Left hindlimb (tissue), 1 donor: ENCODE measurements at regions not wholly inside any gene's neighbourhood (a gene's known extent, or its start where the extent isn't known, plus 50 kb on each side); places are given as distances from the start of the nearest gene placed in this dataset.
"Not testable (repeated sequence)": the region's sequence is repeated elsewhere in the genome, so short reads cannot be mapped to it uniquely, and the experiment has no call there.

Source experiments
- DNase-seq: peaks from one replicate; pipeline ENCODE4 v3.0.0-alpha.2; 2018

DNA sequence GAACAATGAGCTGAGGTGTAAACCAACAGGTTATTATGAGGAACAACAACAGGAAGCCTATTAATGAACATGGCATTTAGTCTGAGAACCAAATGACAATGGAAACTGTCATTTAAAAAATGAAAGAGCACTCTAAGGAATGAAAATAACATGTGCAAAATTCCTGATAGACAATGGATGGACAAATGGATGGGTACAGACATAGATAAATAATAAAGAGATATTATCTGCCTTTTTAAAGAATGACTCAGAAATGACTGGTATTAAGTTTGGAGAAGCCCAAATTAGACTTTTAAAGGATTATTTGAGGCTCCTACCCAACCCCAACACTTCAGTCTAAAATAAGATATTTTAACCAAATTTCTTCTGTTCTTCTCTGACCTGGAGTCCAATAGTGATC is 650.5 kb upstream of the ZNF385D start:
- DNase-seq, result no peak

DNA sequence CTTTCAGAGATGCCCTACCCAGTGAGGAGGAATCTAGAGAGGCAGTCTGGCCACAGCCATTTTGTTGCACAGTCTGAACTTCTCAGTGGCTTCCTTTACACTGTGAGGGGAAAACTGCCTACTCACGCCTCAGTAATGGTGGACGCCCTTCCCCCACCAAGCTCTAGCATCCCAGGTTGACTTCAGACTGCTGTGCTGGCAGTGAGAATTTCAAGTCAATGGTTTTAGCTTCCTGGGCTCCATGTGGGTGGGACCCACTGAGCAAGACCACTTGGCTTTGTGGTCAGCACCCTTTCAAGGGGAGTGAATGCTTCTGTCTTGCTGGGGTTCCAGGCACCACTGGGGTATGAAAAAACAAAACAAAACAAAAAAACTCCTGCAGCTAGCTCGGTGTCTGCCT is 663.2 kb upstream of the ZNF385D start:
- DNase-seq, result no peak

DNA sequence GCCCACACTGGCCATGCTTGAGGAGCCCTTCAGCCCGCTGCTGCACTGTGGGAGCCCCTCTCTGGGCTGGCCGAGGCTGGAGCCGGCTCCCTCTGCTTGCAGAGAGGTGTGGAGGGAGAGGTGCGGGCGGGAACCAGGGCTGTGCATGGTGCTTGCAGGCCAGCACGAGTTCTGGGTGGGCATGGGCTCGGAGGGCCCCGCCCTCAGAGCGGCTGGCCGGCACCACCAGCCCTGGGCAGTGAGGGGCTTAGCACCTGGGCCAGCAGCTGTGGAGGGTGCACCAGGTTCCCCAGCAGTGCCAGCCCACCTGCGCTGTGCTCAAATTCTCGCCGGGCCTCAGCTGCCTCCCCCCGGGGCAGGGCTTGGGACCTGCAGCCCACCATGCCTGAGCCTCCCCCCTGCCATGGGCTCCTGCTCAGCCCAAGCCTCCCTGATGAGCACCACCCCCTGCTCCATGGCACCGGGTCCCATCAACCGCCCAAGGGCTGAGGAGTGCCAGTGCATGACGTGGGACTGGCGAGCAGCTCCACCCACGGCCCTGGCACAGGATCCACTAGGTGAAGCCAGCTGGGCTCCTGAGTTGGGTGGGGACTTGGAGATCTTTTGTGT is 665.9 kb upstream of the ZNF385D start:
- not testable (repeated sequence) for DNase-seq

DNA sequence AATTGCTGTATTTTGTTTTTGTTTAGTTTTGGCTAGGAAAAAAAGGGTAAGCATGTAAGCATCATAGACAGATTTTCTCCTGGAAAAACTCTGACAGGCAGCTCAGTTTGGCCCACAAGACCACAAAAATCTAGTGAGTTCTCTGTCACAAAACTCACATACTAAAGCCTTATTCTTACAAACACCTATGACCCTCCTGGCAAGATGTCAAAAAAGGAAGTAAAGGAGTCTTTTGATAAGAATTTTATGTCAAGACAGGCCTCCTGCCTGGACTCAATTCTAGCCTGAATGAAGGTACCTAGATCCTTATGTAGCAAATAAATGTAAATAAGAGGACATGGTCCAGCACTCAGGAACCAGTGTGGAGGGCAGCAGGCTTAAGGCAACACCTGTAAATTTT is 668.3 kb upstream of the ZNF385D start:
- DNase-seq, result no peak

DNA sequence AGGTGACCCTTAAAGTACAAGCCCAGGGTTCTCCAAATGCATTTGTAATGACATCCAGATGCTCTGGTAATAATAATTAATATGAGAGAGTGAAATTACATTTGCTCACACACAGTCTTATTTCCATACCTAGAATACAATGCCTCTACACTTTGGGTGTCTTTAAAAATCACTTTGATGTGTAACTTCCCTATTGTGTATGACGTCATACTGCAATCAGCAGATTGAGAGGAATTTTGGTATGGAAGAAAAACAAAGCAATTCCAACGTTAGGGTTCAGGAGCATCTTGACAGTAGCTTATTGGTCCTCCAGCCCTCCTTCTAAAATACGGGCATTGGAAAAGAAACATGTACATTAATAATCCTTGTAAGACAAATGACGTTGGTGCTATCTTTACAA is 670.6 kb upstream of the ZNF385D start:
- no peak for DNase-seq

DNA sequence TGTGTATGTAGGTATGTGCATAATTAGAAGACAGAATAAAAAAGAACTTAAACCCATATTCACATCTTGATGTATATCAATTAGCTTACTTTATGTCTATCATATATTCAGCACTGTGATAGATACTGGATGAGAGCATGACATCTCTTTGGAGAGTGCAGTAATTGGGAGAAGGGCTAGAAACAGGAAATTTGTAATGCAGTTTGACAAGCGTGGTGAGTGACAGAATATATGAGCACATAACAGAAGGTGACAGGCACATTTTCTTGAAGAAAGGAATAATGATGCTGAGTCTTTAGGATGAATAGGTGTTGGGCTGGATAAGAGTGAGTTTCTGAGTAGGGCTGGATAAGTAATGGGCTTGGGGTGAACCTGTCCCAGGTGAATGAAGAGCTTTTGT is 680.3 kb upstream of the ZNF385D start:
- no peak for DNase-seq

DNA sequence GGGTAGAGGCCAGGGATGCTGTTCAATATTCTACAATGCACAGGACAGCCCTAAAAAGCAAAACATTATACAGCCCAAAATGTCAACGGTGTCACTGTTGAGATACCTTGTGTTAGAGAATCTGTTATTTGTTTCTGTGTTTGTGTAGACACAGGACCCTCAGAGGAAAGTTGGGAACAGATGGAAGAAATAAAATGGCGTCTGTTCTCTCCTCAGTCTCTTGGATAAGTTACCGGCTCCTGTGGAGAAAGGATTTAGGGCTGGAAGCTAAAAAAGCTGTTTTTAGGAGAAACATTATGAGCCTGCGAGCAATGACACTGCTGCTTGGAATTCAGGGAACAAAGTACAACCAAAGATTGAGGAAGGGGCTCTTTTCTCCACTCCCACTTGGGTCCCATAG is 688.6 kb upstream of the ZNF385D start:
- no peak for DNase-seq

DNA sequence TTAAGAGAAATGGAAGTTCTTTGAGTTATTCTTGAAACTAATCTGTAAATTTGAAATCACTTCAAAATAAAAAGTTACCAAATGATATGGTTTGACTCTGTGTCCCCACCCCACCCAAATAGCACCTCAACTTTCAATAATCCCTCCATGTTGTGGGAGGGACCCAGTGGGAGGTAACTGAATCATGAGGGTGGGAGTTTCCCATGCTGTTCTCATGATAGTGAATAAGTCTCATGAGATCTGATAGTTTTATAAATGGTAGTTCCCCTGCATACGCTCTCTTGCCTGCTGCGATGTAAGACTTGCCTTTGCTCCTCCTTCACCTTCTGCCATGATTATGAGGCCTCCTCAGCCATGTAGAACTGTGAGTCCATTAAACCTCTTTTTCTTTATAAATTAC is 690.7 kb upstream of the ZNF385D start:
- DNase-seq, result no peak

DNA sequence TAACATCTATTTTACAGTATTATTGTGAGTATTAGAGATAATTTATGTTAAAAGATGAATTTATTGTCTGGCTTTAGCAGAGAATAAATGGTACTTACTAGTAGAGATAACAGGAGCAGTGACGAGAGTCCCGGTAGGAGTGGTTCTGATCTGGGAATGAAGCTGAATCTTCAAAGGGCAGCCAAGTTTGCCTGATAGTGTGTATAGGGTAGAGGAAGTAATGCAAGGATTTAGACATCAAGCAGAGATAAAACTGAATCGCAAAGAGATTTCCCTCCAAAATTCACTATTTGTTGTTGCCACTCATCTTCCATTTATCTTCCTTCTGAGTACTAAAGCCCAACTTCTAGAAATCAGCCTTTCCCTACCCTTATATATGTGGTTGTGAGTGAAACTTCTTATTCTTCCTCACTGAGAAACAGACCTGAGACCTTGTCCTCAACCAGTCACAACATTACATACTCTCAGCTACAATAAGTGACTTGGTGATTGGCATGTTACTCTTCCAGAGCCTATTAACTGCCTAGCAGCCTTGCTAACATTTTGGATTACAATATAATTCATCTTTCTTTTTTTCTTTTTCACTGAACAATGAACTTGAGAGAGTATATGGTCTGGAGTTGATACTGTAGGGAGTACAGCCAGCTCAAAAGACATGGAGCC is 692.7 kb upstream of the ZNF385D start:
- DNase-seq, result no peak

DNA sequence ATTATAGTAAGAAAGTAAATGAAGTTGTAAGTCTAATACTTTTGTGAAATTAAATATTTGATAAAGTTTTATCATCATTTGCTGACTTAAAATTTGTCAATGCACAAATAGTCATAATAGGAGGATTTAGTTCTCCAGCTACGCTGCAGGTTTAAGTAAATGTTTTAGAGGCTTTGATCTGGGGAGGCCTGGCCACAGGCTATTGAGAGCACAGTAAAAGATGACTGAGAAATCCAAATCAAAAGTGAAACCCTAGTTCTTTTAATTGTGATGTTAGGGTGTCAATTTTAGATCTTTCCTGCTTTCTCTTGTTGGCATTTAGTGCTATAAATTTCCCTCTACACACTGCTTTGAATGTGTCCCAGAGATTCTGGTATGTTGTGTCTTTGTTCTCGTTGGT is 694.3 kb upstream of the ZNF385D start:
- not testable (repeated sequence) for DNase-seq

DNA sequence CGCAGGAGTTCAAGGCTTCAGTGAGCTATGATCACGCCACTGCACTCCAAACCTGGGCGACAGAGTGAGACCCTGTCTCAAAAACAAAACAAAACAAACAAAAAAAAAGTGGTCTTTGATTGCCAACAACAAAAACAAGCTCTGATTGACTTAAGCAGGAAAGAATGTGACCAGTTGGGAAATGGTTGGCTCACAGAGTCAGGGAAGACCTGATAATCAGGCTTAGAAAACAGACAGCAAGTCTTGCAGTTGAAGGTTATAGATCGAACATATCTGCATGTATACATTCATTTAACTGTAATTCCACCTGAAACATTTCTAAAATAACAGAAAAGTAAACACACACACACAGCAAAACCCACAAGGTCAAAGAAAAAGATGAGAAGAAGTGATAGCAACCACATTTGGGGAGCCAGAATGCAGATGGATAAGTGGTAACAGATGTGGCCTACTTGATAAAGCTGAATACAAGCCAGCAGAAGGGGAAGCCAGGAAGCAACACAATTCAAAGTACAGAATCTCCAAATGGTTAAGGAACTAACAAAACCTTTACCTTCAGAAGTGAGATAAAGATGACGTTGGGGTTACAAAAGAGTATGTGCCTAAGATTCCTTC is 699.9 kb upstream of the ZNF385D start:
- DNase-seq, result no peak

DNA sequence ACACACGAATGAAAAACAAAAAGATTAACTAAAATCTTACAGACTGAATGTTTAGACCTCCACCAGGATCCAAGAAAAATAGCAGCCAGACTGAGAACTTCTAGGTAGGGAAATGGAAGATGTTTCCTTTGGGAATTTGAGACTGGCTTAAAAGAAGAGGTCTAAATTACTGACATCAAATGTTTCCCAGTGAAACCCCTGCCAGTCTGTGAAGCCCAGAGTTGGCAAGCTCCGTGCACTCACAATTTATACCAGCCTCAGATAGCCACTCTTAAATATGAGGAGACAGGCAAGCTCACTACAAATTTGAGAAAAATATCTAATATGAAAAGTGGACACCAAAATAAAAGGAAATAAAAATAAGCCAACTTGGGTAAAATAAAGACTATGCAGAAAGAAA is 700.5 kb upstream of the ZNF385D start:
- no peak for DNase-seq

DNA sequence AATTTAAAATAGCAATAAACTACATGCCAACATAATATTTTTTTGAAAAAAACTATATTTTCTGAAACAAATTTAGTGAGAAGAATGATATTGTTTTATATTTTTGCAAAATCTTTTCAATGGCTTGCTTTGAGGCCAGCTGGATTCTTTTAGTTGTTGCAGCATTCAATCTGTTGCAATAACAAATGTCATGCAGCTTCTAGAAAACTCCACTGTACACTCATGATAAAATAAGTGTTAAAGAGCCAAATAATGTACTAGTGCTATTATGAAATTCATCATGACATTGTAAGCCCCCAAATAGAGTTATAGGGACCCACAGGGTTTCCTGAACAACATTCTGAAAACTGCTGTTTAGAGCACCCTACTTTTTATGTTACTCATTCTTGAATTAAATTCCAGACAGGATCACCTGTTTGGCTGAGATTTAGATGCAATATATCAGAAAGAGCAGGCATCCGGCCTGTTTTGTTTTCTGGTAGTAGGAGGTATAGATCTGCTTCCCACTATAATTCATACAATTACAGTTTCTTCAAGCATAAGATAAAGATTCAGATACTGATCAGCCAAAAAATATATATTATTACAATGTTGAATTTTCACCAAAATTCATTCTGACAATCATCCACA is 703.0 kb upstream of the ZNF385D start:
- DNase-seq, result no peak

DNA sequence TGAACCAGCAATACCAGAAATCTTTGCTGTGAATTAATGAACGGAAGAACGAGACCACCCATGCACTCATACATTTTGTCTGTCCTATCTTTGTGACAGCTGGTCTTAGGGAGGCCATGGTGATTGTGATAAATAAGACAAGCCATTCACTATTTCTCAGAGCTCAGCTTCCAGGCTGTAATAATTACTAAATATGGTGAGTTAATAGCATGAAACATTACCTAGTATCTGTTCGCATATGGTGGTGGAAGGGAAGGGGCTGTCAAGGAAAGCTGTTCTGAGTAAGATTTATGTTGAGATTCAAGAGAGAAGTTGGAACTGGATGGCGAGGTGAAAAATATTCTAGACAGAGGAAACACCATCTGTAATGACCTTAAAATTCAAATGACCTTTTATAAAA is 719.0 kb upstream of the ZNF385D start:
- DNase-seq, result no peak

DNA sequence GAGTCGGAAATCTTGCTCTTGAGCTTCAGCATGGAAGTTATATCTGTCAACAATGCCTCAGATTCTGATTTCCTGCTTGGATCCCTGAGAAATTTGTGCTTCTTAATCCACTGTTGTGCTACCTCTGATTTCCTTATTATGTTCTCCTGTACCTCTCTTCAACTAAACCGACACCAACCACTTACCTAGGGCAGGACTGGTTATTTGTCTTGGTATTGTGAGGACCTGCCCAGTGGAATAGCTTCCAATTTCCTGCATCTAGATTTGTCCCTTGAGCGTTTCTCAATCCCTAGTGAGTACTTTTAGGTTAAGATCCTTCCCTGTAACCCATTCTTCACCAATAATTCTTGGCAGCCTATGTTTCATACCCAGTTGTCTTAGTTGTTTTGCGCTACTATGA is 720.5 kb upstream of the ZNF385D start:
- no peak for DNase-seq

DNA sequence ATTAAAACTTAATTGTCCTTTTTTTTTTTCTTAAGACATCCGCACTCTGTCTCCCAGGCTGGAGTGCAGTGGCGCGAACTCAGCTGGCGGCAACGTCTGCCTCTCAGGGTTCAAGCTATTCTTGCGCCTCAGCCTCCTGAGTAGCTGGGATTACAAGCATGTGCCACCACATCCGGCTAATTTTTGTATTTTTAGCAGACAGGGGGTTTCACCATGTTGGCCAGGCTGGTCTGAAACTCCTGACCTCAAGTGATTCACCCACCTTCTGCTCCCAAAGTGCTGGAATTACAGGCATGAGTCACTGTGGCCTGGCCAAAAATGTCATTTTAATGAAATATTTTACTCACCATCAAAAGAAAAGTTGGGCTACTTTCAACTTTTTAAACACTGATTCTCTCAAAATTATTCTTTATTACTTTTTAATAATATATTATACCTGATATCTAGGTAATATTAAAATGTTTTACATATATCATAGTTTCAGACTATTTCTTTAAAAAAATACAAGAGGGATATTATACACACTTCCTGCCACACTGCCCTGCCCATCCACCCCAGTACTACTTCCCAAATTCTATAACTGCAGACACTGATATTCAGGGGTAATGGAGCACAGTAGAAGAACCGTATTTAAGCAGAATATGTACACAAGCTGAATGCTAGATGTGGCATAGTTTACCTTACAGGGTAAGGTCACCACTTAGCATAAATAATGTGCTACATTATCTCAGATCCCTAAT is 723.9 kb upstream of the ZNF385D start:
- no peak for DNase-seq

DNA sequence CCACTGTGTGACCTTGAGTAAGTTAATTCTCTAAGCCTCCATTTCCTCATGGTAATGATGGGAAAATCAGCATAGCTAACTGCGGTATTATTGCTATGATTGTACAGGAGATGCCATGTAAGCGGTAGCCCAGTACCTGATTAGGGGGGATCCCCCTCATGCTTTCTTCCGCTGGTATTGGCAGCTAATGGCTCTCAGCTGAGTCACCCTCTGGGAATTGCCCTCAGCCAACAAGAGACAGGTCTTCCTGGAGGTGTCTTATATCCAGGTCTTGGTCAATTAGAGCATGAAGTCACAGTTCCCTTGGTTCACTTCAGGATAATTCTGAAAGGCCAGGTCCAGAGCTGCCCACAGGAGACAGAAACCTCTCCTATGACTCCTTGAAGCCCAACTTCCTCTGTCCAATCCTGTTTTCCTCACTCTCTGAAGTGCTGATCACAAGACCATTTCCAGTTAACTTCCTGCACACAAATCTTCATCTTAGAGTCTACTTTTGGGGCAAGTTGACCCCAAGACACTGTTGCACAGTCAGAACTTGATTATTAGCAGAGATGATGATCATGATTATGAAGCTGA is 724.7 kb upstream of the ZNF385D start:
- DNase-seq, result no peak

DNA sequence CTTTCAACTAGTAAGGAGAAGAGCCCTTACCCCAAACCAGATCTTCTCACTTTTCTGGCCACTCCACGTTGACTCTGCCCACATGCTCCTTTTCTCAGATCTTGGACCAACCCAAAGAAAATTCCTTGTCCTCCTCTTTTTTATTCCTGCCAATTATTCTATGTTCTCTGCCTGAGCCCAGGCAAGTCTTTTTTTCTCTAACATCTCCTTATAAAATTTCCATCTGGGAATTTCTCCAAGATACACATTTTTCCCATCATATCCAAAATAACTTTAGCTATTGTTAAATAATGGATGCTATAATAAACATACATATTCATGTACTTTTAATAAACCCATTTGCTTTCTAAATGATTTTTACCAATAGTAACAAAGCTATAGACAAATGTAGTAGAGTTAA is 726.0 kb upstream of the ZNF385D start:
- DNase-seq, result no peak

DNA sequence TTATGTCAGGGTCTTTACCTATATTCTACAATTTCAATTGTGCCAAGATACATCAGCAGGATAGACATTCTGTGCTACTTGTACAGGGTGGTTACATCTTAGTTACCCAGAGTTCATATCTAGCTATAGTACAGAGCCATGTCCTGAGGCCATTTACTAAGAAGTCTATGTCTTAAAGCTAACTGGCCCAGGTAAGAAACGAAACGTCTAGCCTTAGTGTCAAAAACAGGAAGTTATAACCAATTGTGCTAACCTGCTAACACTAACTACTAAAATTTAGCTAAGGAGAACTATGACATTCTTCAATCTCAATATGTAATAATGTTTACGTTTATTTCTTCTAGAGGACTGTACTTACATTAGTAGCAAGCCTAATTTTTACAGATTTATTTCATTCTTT is 717.2 kb upstream of the UBE2E2 start:
- DNase-seq, result no peak

DNA sequence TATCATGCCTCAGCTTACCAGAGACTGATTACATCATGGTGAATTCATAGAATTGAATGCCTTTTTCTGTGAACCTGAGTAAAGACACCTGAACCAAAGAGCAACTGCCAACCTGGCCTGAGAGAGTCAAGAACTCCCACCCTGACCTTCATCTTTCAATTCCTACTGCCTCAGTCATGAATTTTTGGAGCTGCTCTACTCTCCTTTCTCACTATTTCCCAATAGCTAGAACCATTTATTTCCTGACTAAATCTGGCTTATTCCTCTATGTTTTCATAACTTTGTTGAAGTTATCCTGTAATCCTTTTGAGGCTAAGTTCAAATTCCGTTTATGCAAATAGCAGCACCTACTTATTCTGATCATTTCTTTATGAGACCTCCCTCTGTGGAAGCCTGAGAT is 712.4 kb upstream of the UBE2E2 start:
- DNase-seq, result no peak

DNA sequence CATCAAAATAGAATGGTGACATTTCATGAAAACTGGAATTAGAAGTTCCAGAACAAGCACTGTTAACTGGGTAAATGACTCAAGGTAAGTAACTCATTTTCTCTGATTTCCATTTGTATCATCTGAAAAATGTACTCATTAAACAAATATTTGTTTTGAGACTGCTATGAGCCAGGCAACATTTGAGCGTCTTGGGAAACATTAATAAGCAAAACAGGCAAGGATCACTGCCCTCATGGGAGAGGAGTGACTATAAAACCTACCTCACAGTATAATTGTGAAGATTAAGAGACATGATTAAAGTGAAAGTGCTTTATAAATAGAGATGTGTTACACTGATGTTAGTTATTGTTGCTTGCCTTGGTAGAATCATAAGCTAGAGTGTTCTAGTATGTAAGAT is 711.8 kb upstream of the UBE2E2 start:
- DNase-seq, result no peak

DNA sequence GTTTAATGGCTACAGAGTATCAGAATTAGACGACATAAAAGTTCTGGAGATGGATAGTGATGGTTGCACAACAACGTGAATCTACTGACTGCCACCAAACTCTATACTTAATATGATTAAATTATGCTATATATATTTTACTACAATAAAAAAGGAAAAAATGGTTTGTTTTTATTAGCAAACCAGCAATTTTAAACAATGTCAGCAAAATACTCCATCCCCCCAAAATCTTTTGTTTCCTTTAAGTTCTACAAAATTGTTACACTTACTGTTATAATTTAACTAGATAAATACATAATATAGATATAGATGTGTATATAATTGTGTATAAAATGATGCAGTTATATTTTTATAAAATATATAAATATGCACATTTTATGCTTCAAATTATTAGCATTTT is 710.8 kb upstream of the UBE2E2 start:
- DNase-seq, result no peak

DNA sequence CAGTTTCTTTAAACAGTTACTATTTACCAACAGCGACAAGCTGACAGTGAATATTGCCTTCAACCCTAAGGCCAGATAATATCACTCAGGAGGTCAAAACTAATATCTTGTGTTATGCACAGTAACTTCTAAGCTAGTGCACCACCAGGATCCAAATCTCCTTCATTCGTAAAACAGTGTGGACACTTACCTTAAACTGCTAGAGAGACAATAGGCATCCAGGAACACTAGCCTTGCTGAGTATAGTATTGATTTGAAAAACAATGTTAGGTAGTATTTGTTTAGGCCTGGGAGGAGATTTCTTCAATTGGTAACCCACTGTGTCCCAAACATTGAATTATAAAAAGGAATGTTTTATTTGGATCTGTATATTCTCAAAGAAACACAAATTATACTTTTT is 707.9 kb upstream of the UBE2E2 start:
- DNase-seq, result no peak
